ENCODE measurements at regions not wholly inside any gene's neighbourhood (a gene's known extent, or its start where the extent isn't known, plus 50 kb on each side); places are given as distances from the start of the nearest gene placed in this dataset.

DNA sequence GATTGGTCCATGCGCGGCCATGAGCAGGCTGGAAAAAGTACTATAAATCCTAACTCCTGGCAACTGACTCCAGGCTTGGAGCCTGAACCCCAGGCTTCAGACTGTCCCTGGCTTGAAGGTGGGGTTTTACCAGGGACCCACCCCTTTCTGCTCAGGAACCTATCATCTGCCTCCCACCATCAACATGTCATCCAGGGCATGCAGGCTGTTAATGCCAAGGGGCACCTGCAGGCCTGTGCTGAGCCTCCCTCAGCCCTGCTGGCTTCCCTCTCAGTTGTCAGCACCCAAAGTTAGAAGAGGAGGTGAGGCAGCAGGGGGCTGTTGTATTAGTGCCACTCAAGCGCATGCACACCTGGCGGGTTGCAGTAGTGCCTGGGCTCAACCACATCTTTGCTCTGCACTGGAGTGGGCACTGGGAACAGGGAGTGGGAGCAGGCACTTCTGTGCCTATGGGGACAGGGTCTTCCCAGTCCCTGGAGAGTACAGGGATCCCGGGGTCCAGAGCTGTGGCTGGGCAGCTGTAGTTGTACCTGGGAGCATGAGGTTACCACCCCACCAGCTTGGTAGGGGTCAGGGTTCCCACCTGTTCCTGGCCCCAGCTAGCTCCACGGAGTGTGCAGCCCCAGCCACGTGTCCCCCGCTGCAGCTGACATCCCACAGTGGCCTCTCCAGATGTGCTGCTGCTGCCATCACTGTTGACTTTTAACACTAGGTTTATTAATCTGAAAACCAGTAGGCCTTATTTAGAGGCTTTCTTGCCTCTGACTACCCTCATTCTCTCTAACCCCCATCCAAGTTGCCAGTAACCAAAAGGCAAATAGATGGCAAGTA, 306.2 kb upstream of the RIOK2 start (continued):
- TF ChIP-seq, protein P1, sequence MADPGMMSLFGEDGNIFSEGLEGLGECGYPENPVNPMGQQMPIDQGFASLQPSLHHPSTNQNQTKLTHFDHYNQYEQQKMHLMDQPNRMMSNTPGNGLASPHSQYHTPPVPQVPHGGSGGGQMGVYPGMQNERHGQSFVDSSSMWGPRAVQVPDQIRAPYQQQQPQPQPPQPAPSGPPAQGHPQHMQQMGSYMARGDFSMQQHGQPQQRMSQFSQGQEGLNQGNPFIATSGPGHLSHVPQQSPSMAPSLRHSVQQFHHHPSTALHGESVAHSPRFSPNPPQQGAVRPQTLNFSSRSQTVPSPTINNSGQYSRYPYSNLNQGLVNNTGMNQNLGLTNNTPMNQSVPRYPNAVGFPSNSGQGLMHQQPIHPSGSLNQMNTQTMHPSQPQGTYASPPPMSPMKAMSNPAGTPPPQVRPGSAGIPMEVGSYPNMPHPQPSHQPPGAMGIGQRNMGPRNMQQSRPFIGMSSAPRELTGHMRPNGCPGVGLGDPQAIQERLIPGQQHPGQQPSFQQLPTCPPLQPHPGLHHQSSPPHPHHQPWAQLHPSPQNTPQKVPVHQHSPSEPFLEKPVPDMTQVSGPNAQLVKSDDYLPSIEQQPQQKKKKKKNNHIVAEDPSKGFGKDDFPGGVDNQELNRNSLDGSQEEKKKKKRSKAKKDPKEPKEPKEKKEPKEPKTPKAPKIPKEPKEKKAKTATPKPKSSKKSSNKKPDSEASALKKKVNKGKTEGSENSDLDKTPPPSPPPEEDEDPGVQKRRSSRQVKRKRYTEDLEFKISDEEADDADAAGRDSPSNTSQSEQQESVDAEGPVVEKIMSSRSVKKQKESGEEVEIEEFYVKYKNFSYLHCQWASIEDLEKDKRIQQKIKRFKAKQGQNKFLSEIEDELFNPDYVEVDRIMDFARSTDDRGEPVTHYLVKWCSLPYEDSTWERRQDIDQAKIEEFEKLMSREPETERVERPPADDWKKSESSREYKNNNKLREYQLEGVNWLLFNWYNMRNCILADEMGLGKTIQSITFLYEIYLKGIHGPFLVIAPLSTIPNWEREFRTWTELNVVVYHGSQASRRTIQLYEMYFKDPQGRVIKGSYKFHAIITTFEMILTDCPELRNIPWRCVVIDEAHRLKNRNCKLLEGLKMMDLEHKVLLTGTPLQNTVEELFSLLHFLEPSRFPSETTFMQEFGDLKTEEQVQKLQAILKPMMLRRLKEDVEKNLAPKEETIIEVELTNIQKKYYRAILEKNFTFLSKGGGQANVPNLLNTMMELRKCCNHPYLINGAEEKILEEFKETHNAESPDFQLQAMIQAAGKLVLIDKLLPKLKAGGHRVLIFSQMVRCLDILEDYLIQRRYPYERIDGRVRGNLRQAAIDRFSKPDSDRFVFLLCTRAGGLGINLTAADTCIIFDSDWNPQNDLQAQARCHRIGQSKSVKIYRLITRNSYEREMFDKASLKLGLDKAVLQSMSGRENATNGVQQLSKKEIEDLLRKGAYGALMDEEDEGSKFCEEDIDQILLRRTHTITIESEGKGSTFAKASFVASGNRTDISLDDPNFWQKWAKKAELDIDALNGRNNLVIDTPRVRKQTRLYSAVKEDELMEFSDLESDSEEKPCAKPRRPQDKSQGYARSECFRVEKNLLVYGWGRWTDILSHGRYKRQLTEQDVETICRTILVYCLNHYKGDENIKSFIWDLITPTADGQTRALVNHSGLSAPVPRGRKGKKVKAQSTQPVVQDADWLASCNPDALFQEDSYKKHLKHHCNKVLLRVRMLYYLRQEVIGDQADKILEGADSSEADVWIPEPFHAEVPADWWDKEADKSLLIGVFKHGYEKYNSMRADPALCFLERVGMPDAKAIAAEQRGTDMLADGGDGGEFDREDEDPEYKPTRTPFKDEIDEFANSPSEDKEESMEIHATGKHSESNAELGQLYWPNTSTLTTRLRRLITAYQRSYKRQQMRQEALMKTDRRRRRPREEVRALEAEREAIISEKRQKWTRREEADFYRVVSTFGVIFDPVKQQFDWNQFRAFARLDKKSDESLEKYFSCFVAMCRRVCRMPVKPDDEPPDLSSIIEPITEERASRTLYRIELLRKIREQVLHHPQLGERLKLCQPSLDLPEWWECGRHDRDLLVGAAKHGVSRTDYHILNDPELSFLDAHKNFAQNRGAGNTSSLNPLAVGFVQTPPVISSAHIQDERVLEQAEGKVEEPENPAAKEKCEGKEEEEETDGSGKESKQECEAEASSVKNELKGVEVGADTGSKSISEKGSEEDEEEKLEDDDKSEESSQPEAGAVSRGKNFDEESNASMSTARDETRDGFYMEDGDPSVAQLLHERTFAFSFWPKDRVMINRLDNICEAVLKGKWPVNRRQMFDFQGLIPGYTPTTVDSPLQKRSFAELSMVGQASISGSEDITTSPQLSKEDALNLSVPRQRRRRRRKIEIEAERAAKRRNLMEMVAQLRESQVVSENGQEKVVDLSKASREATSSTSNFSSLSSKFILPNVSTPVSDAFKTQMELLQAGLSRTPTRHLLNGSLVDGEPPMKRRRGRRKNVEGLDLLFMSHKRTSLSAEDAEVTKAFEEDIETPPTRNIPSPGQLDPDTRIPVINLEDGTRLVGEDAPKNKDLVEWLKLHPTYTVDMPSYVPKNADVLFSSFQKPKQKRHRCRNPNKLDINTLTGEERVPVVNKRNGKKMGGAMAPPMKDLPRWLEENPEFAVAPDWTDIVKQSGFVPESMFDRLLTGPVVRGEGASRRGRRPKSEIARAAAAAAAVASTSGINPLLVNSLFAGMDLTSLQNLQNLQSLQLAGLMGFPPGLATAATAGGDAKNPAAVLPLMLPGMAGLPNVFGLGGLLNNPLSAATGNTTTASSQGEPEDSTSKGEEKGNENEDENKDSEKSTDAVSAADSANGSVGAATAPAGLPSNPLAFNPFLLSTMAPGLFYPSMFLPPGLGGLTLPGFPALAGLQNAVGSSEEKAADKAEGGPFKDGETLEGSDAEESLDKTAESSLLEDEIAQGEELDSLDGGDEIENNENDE (IDR thresholded peaks at IDR 0.05; ENCODE audit: insufficient replicate concordance, low read length) = no peak
- TF ChIP-seq CHD2 (IDR thresholded peaks at IDR 0.05; ENCODE audit: low read length) = no peak
- no peak for TF ChIP-seq FOSL1 (IDR thresholded peaks at IDR 0.05; ENCODE audit: insufficient read depth, low read depth, low read length)
- no peak for TF ChIP-seq TAF7 (optimal IDR thresholded peaks at IDR 0.05; ENCODE audit: borderline replicate concordance, low read depth, low read length)
- TF ChIP-seq NANOG (IDR thresholded peaks at IDR 0.05; ENCODE audit: insufficient read depth, low read depth, low read length, poor library complexity, severe bottlenecking) = no peak
- no peak for TF ChIP-seq ASH2L (IDR thresholded peaks at IDR 0.05; ENCODE audit: low read length)

All from H1 (cell line).